Transverse colon (tissue), 4 donors: ENCODE measurements at regions not wholly inside any gene's neighbourhood (a gene's known extent, or its start where the extent isn't known, plus 50 kb on each side); places are given as distances from the start of the nearest gene placed in this dataset.
"Not testable (repeated sequence)": the region's sequence is repeated elsewhere in the genome, so short reads cannot be mapped to it uniquely, and the experiment has no call there.

Source experiments
- DNase-seq: peaks from one replicate; pipeline ENCODE4 v3.0.0-alpha.2; 2019
- H3K27ac ChIP-seq, 4 donors: fragments of 200-600 bp; sonication (generic); 2 replicates each; pipeline ENCODE4 v1.5.1; 2016 to 2018; ENCODE audit warnings: inconsistent platforms in 4 of 4
- H3K27me3 ChIP-seq: fragments of 200-600 bp; sonication (generic); 2 replicates; pipeline ENCODE4 v1.5.1; 2017; ENCODE audit warnings: inconsistent platforms
- H3K36me3 ChIP-seq, 4 donors: fragments of 200-600 bp; sonication (generic); 2 replicates each; pipeline ENCODE4 v1.5.1; 2017 to 2019; ENCODE audit warnings: inconsistent platforms in 4 of 4
- H3K4me1 ChIP-seq, 4 donors: fragments of 200-600 bp; sonication (generic); 2 replicates each; pipeline ENCODE4 v1.5.1; 2017 to 2020; ENCODE audit warnings: inconsistent platforms in 4 of 4
- H3K4me3 ChIP-seq, 4 donors: fragments of 200-600 bp; sonication (generic); 1 replicate in 1 of 4; 2 replicates in 3 of 4; pipeline versions ENCODE4 v1.5.1 to v1.6.1; 2017 to 2019; ENCODE audit warnings: inconsistent platforms in 4 of 4
- H3K9me3 ChIP-seq, 2 donors: fragments of 200-600 bp; sonication (generic); 2 replicates each; pipeline ENCODE4 v1.5.1; 2017 to 2019; ENCODE audit warnings: inconsistent platforms in 2 of 2
- CTCF ChIP-seq, 5 experiments: fragments of 200-600 bp in 3 of 5; fragments of 450-650 bp in 2 of 5; sonication (generic) in 3 of 5; IDR thresholded peaks; 1 replicate in 2 of 5; 2 replicates in 3 of 5; pipeline ENCODE4 v1.5.1; 2016 to 2017; ENCODE audit warnings: antibody characterized with exemption in 5 of 5, inconsistent platforms in 3 of 5, mild to moderate bottlenecking in 2 of 5, moderate library complexity in 1 of 5
- EP300 ChIP-seq: sonication (generic); formaldehyde crosslinking; IDR thresholded peaks from one replicate; pipeline ENCODE4 v1.6.1; 2017; ENCODE audit warnings: antibody characterized with exemption, low read depth
- POLR2A ChIP-seq: fragments of 450-650 bp; IDR thresholded peaks from one replicate; pipeline ENCODE4 v1.6.1; 2016; ENCODE audit warnings: antibody characterized with exemption, mild to moderate bottlenecking, moderate library complexity
- POLR2AphosphoS5 ChIP-seq, 3 donors: sonication (generic); formaldehyde crosslinking; IDR thresholded peaks; one replicate each; pipeline ENCODE4 v1.6.1; 2016; ENCODE audit warnings: antibody characterized with exemption in 3 of 3
- WGBS, 2 donors: methylation state at CpG; one replicate each; pipeline ENCODE4 v1.1.5; 2018; ENCODE audit warnings: low coverage in 1 of 2; 5-methylcytosine and 5-hydroxymethylcytosine counted together
- in situ Hi-C, 4 donors: fragments of 200-750 bp; cut with MboI; loops; one replicate each; pipeline versions ENCODE4 v1.15.0 to v1.15.1; 2017; ENCODE audit warnings: low sequenced_read_pairs in 3 of 4, low pct_ligation_motif_present in 1 of 4, low pct_unique_long_range_greater_than_20kb in 1 of 4
- intact Hi-C: fragments of 100-400 bp; cut with DNase I; formaldehyde crosslinking; loops from one replicate; pipeline ENCODE4 v1.15.1; 2023; ENCODE audit warnings: low total_unique reads

GRCh38 chr17:30605523-30605922 is 128.3 kb downstream of the GOSR1 start:
- TF ChIP-seq POLR2AphosphoS5 (IDR thresholded peaks at IDR 0.05) (no peak), EP300 (no peak), POLR2A (no peak), CTCF (IDR thresholded peaks at IDR 0.05) (no peak)
- no peak overlapping the region for H3K4me3 ChIP-seq
- no peaks in the 10 kb centered on the region for H3K27me3 ChIP-seq
- intact Hi-C loops = no loop called here
- in situ Hi-C loops = no loop called here
- no peak overlapping the region for H3K27ac ChIP-seq
- H3K36me3 ChIP-seq = no peaks in the 10 kb centered on the region
- no peak for DNase-seq
- H3K4me1 ChIP-seq = peaks cover 0 to 8% (median 5%) of the 10 kb centered on the region in 4 donors
- WGBS, 2 donors = 95 to 97% methylated on average over 3 to 4 of the region's 4 CpGs
- no peaks in the 10 kb centered on the region for H3K9me3 ChIP-seq

- H3K27me3 ChIP-seq = no peaks in the 10 kb centered on the region
- H3K4me1 ChIP-seq = peaks cover 0 to 8% (median 5%) of the 10 kb centered on the region in 4 donors
- H3K27ac ChIP-seq = no peak overlapping the region
- WGBS, 2 donors = 92% methylated on average over 1 of the region's 1 CpG
- DNase-seq = no peak
- no peaks in the 10 kb centered on the region for H3K36me3 ChIP-seq
- TF ChIP-seq POLR2A (no peak), CTCF (IDR thresholded peaks at IDR 0.05) (no peak), POLR2AphosphoS5 (IDR thresholded peaks at IDR 0.05) (no peak), EP300 (no peak)
- intact Hi-C loops (no loop called here), in situ Hi-C loops (no loop called here)
- no peak overlapping the region for H3K4me3 ChIP-seq
- no peaks in the 10 kb centered on the region for H3K9me3 ChIP-seq
These were observed 127.8 kb downstream of the GOSR1 start for GRCh38 chr17:30605027-30605426.

- H3K27ac ChIP-seq = not testable (repeated sequence)
These were observed 125.2 kb downstream of the GOSR1 start for GRCh38 chr17:30602396-30602795.

GRCh38 chr17:30601984-30602383 is 124.8 kb downstream of the GOSR1 start:
- H3K27me3 ChIP-seq, H3K9me3 ChIP-seq, intact Hi-C loops, DNase-seq, H3K27ac ChIP-seq, in situ Hi-C loops, H3K36me3 ChIP-seq: not testable (repeated sequence)
- H3K4me3 ChIP-seq = peak overlapping the region in 1 of 4 donors; percentile 60
- WGBS, 2 donors = 14 to 18% methylated on average over 4 to 7 of the region's 7 CpGs
- H3K4me1 ChIP-seq = peaks cover 0 to 13% (median 7%) of the 10 kb centered on the region in 4 donors

More at GRCh38 chr17:30602396-30602795, 125.2 kb downstream of the GOSR1 start:
- 52% methylated on average over 2 of the region's 2 CpGs; no CpG with 5 or more reads in 1 of the 2 donors for WGBS, 2 donors
- H3K9me3 ChIP-seq, DNase-seq, H3K36me3 ChIP-seq, in situ Hi-C loops, H3K27me3 ChIP-seq, H3K4me3 ChIP-seq, intact Hi-C loops: not testable (repeated sequence)
- H3K4me1 ChIP-seq = peaks cover 0 to 13% (median 7%) of the 10 kb centered on the region in 4 donors

GRCh38 chr17:30600830-30601494 is 123.8 kb downstream of the GOSR1 start:
- Histone ChIP-seq H3K4me1 (peaks cover 0 to 13% (median 7%) of the 10 kb centered on the region in 4 donors), H3K9me3 (no peaks in the 10 kb centered on the region), H3K27ac (peak overlapping the region; percentile 94 to 97 (median 96)), H3K36me3 (no peaks in the 10 kb centered on the region), H3K4me3 (peak overlapping the region; percentile 60 to 82 (median 72)), H3K27me3 (no peaks in the 10 kb centered on the region)
- 0% methylated on average over 35 of the region's 49 CpGs; no CpG with 5 or more reads in 1 of the 2 donors for WGBS, 2 donors
- intact Hi-C loops = no loop called here
- peak; percentile 36 for DNase-seq
- in situ Hi-C loops = no loop called here
- TF ChIP-seq EP300 (no peak), POLR2AphosphoS5 (IDR thresholded peaks at IDR 0.05) (no peak), POLR2A (no peak)
